Smooth muscle cell (in vitro differentiated cells): ENCODE measurements at regions not wholly inside any gene's neighbourhood (a gene's known extent, or its start where the extent isn't known, plus 50 kb on each side); places are given as distances from the start of the nearest gene placed in this dataset.

Experiments
- DNase-seq: peaks from one replicate; lab custom pipeline; 2025; ENCODE audit not compliant: unreplicated experiment; lab: John Stamatoyannopoulos, UW
- H2AFZ ChIP-seq: fragments of 200-600 bp; sonication (generic); 2 replicates; pipeline ENCODE4 v1.6.0; 2016; ENCODE audit warnings: antibody characterized with exemption, low read depth, mild to moderate bottlenecking
- H3F3A ChIP-seq: fragments of 200-600 bp; sonication (generic); 2 replicates; pipeline ENCODE4 v1.6.0; 2017; ENCODE audit warnings: antibody characterized with exemption, low read depth
- H3K27ac ChIP-seq: fragments of 200-600 bp; sonication (generic); 2 replicates; pipeline ENCODE4 v1.5.1; 2016; ENCODE audit warnings: low read depth, mild to moderate bottlenecking
- H3K27me3 ChIP-seq: fragments of 200-600 bp; sonication (generic); 2 replicates; pipeline ENCODE4 v1.6.1; 2016; ENCODE audit warnings: low read depth, mild to moderate bottlenecking
- H3K36me3 ChIP-seq: fragments of 200-600 bp; sonication (generic); 2 replicates; pipeline ENCODE4 v1.5.1; 2016; ENCODE audit warnings: low read depth
- H3K4me1 ChIP-seq: fragments of 200-600 bp; sonication (generic); 2 replicates; pipeline ENCODE4 v1.5.1; 2016; ENCODE audit warnings: low read depth
- H3K4me2 ChIP-seq: fragments of 200-600 bp; sonication (generic); 2 replicates; pipeline ENCODE4 v1.6.0; 2016; ENCODE audit warnings: mild to moderate bottlenecking
- H3K4me3 ChIP-seq: fragments of 200-600 bp; sonication (generic); 2 replicates; pipeline ENCODE4 v1.5.1; 2016; ENCODE audit warnings: mild to moderate bottlenecking
- H3K79me2 ChIP-seq: fragments of 200-600 bp; sonication (generic); 2 replicates; pipeline ENCODE4 v1.6.0; 2016; ENCODE audit warnings: low read depth, mild to moderate bottlenecking
- H3K9ac ChIP-seq: fragments of 200-600 bp; sonication (generic); 2 replicates; pipeline ENCODE4 v1.6.0; 2016; ENCODE audit warnings: low read depth
- H3K9me3 ChIP-seq: fragments of 200-600 bp; sonication (generic); replicated peaks from 2 replicates; pipeline ENCODE4 v1.5.1; 2016; ENCODE audit warnings: low read depth
- H4K20me1 ChIP-seq: fragments of 200-600 bp; sonication (generic); 2 replicates; pipeline ENCODE4 v1.6.0; 2016; ENCODE audit warnings: low read depth
- WGBS: methylation state at CpG from one replicate; pipeline ENCODE4 v1.1.7; 2016; ENCODE audit warnings: low lambda C conversion rate; 5-methylcytosine and 5-hydroxymethylcytosine counted together
- TF ChIP-seq, protein P1 (sequence below): fragments of 200-600 bp; sonication (generic); IDR thresholded peaks from 2 replicates; pipeline ENCODE4 v1.5.1; 2017; ENCODE audit warnings: borderline replicate concordance, mild to moderate bottlenecking, antibody characterized with exemption; ENCODE audit not compliant: insufficient read depth, poor library complexity, severe bottlenecking

DNA sequence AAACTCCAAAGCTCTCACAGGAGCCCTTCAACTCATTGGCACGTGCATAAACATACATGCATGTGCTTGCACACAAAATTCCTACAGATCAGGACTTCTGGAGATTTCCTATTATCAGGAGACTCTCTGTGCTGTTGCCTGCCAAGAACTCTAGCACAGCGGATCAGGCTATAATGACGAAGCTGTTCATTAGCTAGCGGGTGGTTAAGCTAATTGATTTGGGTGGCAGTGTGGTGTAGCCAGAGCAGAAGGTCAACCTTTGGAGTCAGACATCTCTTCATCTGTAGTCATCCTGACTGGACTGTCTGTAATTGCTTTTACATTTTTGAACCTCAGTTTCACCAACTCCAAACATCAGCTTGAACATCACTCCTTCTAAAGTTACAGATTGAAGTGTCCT is 69.0 kb downstream of the KIF2B start:
- H3K79me2 ChIP-seq = no peaks in the 10 kb centered on the region
- no peak overlapping the region for H3K27ac ChIP-seq
- H3K4me2 ChIP-seq = no peak overlapping the region
- TF ChIP-seq, protein P1, sequence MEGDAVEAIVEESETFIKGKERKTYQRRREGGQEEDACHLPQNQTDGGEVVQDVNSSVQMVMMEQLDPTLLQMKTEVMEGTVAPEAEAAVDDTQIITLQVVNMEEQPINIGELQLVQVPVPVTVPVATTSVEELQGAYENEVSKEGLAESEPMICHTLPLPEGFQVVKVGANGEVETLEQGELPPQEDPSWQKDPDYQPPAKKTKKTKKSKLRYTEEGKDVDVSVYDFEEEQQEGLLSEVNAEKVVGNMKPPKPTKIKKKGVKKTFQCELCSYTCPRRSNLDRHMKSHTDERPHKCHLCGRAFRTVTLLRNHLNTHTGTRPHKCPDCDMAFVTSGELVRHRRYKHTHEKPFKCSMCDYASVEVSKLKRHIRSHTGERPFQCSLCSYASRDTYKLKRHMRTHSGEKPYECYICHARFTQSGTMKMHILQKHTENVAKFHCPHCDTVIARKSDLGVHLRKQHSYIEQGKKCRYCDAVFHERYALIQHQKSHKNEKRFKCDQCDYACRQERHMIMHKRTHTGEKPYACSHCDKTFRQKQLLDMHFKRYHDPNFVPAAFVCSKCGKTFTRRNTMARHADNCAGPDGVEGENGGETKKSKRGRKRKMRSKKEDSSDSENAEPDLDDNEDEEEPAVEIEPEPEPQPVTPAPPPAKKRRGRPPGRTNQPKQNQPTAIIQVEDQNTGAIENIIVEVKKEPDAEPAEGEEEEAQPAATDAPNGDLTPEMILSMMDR = no peak
- no peaks in the 10 kb centered on the region for H3K36me3 ChIP-seq
- no peaks in the 10 kb centered on the region for H3K9me3 ChIP-seq
- H3K4me3 ChIP-seq = no peak overlapping the region
- no peaks in the 10 kb centered on the region for H3K27me3 ChIP-seq
- H3K4me1 ChIP-seq = no peaks in the 10 kb centered on the region
- no peak for DNase-seq
- H3F3A ChIP-seq = no peaks in the 10 kb centered on the region
- WGBS = 88% methylated on average over 4 of the region's 4 CpGs
- H2AFZ ChIP-seq = no peak overlapping the region
- H3K9ac ChIP-seq = no peak overlapping the region
- no peaks in the 10 kb centered on the region for H4K20me1 ChIP-seq

DNA sequence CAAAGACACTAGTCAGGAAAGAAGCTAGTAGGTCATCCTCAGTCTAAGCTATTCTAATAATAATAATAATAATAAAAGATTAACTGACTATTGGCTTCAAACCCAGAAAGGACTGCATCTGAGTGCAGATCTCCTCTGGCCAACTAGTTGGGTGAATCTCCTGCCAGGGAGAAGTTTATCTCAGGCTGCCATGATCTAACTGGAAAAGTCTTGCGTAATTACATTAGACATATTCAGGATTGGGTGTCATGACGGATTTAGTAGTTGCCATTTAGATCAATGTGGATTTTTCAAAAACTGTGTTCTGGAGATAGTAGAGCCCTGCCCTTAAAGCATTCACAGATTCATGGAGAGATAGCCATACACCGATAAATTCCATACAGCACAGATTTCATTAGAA is 69.5 kb downstream of the KIF2B start:
- no peaks in the 10 kb centered on the region for H3K9me3 ChIP-seq

DNA sequence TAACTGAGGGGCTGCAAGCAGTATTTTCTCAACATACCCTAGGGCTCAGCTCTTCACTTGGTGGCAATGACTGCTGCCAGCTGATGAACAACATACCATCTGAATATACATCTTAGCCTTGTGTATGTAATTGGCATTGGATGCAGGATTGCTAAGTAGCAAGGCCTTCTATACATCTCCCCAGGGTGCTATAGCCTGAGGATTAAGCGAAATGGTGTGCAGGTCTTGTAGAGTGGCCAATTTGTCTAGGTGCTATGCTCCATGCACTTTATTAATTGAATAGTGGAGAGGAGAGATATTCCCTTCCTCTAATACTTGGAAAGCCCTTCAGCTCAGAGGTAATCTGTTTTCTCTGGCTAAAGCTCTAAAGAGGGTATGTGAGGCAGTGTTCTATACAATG is 71.9 kb downstream of the KIF2B start:
- Histone ChIP-seq H3K4me1 (no peaks in the 10 kb centered on the region), H3K9ac (no peak overlapping the region), H3F3A (no peaks in the 10 kb centered on the region), H3K36me3 (no peaks in the 10 kb centered on the region), H3K27ac (no peak overlapping the region), H3K4me2 (no peak overlapping the region), H3K4me3 (no peak overlapping the region), H3K79me2 (no peaks in the 10 kb centered on the region), H4K20me1 (no peaks in the 10 kb centered on the region), H3K27me3 (no peaks in the 10 kb centered on the region), H3K9me3 (no peaks in the 10 kb centered on the region), H2AFZ (no peak overlapping the region)
- DNase-seq = no peak
- WGBS = 91% methylated on average over 1 of the region's 1 CpG
- TF ChIP-seq, protein P1 = no peak

More for the DNA sequence above, 69.5 kb downstream of the KIF2B start:
- no peaks in the 10 kb centered on the region for H3K79me2 ChIP-seq
- H3K4me3 ChIP-seq = no peak overlapping the region
- H3K27ac ChIP-seq = no peak overlapping the region
- no peaks in the 10 kb centered on the region for H3F3A ChIP-seq
- no peaks in the 10 kb centered on the region for H4K20me1 ChIP-seq
- 94% methylated on average over 3 of the region's 3 CpGs for WGBS
- TF ChIP-seq, protein P1 = no peak
- no peak for DNase-seq
- H3K4me2 ChIP-seq = no peak overlapping the region
- no peaks in the 10 kb centered on the region for H3K4me1 ChIP-seq
- no peaks in the 10 kb centered on the region for H3K36me3 ChIP-seq
- H3K9ac ChIP-seq = no peak overlapping the region
- no peaks in the 10 kb centered on the region for H3K27me3 ChIP-seq
- H2AFZ ChIP-seq = no peak overlapping the region

DNA sequence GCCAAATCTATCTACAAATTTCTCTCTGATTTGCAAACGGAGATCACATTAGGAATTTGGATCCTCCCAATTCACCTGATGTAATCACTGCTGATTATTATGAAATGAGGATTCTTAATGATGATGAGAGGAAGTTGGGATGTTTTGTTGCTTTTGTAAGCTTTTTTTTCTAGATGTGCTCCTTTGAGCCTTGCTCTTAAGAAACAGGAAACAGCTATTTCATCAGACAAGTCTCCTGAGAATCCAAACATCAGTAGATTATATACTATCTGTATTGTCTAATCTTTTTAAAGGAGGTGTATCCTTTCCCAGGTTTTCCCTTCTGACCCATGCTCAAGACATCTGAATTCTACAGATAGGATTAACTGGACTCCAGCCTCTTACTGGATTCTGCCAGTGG is 73.3 kb downstream of the KIF2B start:
- Histone ChIP-seq H2AFZ (peak overlapping the region; percentile 49), H3K27ac (no peak overlapping the region)

More for the DNA sequence above, 73.3 kb downstream of the KIF2B start:
- TF ChIP-seq, protein P1 = no peak
- Histone ChIP-seq H3K9ac (no peak overlapping the region), H3F3A (no peaks in the 10 kb centered on the region), H3K9me3 (no peaks in the 10 kb centered on the region), H3K79me2 (no peaks in the 10 kb centered on the region), H3K36me3 (no peaks in the 10 kb centered on the region), H4K20me1 (no peaks in the 10 kb centered on the region), H3K4me3 (no peak overlapping the region), H3K4me2 (no peak overlapping the region), H3K4me1 (no peaks in the 10 kb centered on the region), H3K27me3 (no peaks in the 10 kb centered on the region)
- 94% methylated on average over 1 of the region's 1 CpG for WGBS
- no peak for DNase-seq
